ENCODE measurements at regions not wholly inside any gene's neighbourhood (a gene's known extent, or its start where the extent isn't known, plus 50 kb on each side); places are given as distances from the start of the nearest gene placed in this dataset.

DNA sequence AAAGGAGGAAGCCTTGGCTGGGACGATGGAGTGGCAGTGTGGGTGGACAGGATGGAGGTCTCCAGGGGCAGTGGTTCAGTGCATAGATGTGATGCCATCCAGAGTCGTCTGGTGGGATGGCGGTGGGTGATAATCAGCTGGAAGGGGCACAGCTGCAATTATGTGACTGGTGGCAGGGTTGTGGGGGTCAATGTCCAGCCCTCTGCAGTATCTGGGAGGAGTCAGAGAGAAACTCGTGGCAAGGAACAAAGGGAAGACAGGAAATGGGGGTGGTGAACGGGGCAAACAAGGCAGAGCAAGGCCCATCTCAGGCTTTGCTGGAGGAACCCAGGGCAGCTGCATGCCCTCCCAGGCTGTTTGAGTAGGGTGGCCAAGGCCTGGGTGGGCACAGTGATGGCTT lies 118.3 kb upstream of the USP24 start:
- no peaks in the 10 kb centered on the region for H3K79me2 ChIP-seq (ENCODE audit: low read length)
- H3K4me1 ChIP-seq (ENCODE audit: low read length): no peaks in the 10 kb centered on the region
- H3K4me2 ChIP-seq (ENCODE audit: low read length): no peak overlapping the region
- no peak overlapping the region for H3K27ac ChIP-seq (ENCODE audit: low read length)
- H4K20me1 ChIP-seq (ENCODE audit: insufficient read depth, low read length): no peaks in the 10 kb centered on the region
- no peaks in the 10 kb centered on the region for H3K9me3 ChIP-seq (ENCODE audit: insufficient read depth, low read length)
- TF ChIP-seq EZH2phosphoT487 (IDR thresholded peaks at IDR 0.05; ENCODE audit: low read depth): no peak
- TF ChIP-seq, protein P1, sequence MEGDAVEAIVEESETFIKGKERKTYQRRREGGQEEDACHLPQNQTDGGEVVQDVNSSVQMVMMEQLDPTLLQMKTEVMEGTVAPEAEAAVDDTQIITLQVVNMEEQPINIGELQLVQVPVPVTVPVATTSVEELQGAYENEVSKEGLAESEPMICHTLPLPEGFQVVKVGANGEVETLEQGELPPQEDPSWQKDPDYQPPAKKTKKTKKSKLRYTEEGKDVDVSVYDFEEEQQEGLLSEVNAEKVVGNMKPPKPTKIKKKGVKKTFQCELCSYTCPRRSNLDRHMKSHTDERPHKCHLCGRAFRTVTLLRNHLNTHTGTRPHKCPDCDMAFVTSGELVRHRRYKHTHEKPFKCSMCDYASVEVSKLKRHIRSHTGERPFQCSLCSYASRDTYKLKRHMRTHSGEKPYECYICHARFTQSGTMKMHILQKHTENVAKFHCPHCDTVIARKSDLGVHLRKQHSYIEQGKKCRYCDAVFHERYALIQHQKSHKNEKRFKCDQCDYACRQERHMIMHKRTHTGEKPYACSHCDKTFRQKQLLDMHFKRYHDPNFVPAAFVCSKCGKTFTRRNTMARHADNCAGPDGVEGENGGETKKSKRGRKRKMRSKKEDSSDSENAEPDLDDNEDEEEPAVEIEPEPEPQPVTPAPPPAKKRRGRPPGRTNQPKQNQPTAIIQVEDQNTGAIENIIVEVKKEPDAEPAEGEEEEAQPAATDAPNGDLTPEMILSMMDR (IDR thresholded peaks at IDR 0.05; ENCODE audit: low read depth, low read length): no peak
- no peak overlapping the region for H2AFZ ChIP-seq (ENCODE audit: low read depth, low read length)
- H3K9ac ChIP-seq (ENCODE audit: low read length): no peak overlapping the region
- no peaks in the 10 kb centered on the region for H3K36me3 ChIP-seq (replicated peaks; ENCODE audit: low read depth, low read length)
- no peak overlapping the region for H3K4me3 ChIP-seq (ENCODE audit: low read length)
- no peaks in the 10 kb centered on the region for H3K27me3 ChIP-seq (ENCODE audit: low read depth, low read length)

DNA sequence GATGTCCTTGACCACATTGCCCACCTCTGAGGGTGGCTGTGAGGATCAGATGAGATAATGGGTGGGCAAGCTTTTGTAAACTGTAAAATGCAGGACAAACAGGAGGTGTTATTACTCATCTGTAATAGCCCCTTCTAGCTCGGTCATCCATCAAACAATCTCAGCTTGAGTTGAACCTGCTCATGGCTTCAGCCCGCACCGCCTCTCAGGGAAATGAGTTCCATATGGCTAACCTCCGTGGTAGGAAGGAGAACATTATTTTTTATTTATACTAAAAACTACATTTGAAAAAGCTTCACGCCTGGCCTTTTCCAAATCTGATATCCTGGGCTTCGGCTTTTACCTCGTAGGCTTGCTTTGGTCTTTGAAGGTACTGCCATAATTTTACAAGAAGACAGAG lies 116.2 kb upstream of the USP24 start:
- TF ChIP-seq, protein P1 (IDR thresholded peaks at IDR 0.05; ENCODE audit: low read depth, low read length): no peak
- TF ChIP-seq EZH2phosphoT487 (IDR thresholded peaks at IDR 0.05; ENCODE audit: low read depth): no peak
- Histone ChIP-seq H3K4me3 (ENCODE audit: low read length) (no peak overlapping the region), H3K9me3 (ENCODE audit: insufficient read depth, low read length) (no peaks in the 10 kb centered on the region), H3K27me3 (ENCODE audit: low read depth, low read length) (peaks cover 6% of the 10 kb centered on the region; the same call in 1 of the 2 replicates), H4K20me1 (ENCODE audit: insufficient read depth, low read length) (no peaks in the 10 kb centered on the region), H3K4me1 (ENCODE audit: low read length) (no peaks in the 10 kb centered on the region), H3K4me2 (ENCODE audit: low read length) (no peak overlapping the region), H3K79me2 (ENCODE audit: low read length) (no peaks in the 10 kb centered on the region), H3K36me3 (replicated peaks; ENCODE audit: low read depth, low read length) (no peaks in the 10 kb centered on the region), H3K27ac (ENCODE audit: low read length) (no peak overlapping the region), H3K9ac (ENCODE audit: low read length) (no peak overlapping the region), H2AFZ (ENCODE audit: low read depth, low read length) (no peak overlapping the region)

DNA sequence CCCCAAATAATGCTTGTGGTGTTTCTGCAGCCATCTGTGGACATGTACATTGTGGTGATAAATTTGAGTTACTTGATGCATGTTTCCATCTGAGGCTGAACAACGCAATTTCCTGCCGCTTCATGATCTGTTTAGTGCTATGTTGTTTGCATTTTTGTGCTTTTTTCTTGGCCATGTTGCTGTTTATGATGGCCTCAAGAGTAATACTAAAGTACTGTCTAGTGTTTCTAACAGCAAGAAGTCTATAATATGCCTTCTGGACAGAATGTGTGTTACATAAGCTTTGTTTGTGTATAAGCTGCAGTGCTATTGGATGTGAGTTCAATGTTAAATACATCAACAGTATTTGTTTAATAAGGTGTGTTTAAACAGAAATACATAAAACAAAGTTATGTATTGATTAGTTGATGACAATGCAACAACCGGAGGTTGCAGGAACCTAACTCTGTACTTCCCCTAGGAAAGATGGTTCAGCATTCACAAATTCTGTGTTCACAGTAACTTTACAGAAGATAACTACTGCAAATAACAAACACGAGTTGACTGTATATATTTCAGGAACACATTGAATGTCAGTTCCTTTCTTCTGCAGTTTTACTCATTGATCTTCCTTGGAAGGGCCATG lies 114.8 kb upstream of the USP24 start:
- H3K79me2 ChIP-seq (ENCODE audit: low read length): no peaks in the 10 kb centered on the region
- no peaks in the 10 kb centered on the region for H3K9me3 ChIP-seq (ENCODE audit: insufficient read depth, low read length)
- peaks cover 7% of the 10 kb centered on the region; the same call in 1 of the 2 replicates for H3K27me3 ChIP-seq (ENCODE audit: low read depth, low read length)
- H2AFZ ChIP-seq (ENCODE audit: low read depth, low read length): no peak overlapping the region
- H3K36me3 ChIP-seq (replicated peaks; ENCODE audit: low read depth, low read length): no peaks in the 10 kb centered on the region
- H3K4me3 ChIP-seq (ENCODE audit: low read length): no peak overlapping the region
- no peaks in the 10 kb centered on the region for H4K20me1 ChIP-seq (ENCODE audit: insufficient read depth, low read length)
- H3K27ac ChIP-seq (ENCODE audit: low read length): no peak overlapping the region
- H3K4me1 ChIP-seq (ENCODE audit: low read length): no peaks in the 10 kb centered on the region
- no peak for TF ChIP-seq EZH2phosphoT487 (IDR thresholded peaks at IDR 0.05; ENCODE audit: low read depth)
- TF ChIP-seq, protein P1 (IDR thresholded peaks at IDR 0.05; ENCODE audit: low read depth, low read length): no peak
- no peak overlapping the region for H3K4me2 ChIP-seq (ENCODE audit: low read length)
- H3K9ac ChIP-seq (ENCODE audit: low read length): no peak overlapping the region

DNA sequence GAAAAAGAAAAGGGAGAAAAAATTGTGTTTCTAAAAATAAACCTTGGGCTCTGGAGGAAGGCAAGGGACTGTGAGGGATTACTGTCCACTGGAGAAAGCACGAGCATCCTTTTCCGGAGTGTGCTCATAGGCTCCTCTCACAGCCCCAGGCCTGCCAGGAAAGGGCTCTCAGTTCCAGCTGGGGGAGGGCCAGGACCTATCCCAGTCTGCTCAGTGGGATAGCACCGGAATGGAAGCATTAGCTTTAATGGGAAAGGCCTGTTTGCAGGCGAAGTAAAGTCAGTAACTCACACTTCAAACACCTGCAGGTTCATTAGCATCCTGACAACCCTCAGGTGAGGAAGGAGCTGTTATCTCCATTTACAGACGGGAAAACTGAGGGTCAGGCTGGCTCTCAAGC lies 113.9 kb upstream of the USP24 start:
- no peak overlapping the region for H3K27ac ChIP-seq (ENCODE audit: low read length)
- no peak overlapping the region for H3K4me3 ChIP-seq (ENCODE audit: low read length)
- H4K20me1 ChIP-seq (ENCODE audit: insufficient read depth, low read length): no peaks in the 10 kb centered on the region
- peaks cover 7% of the 10 kb centered on the region; the same call in 1 of the 2 replicates for H3K27me3 ChIP-seq (ENCODE audit: low read depth, low read length)
- H3K36me3 ChIP-seq (replicated peaks; ENCODE audit: low read depth, low read length): no peaks in the 10 kb centered on the region
- H2AFZ ChIP-seq (ENCODE audit: low read depth, low read length): no peak overlapping the region
- TF ChIP-seq EZH2phosphoT487 (IDR thresholded peaks at IDR 0.05; ENCODE audit: low read depth): no peak
- TF ChIP-seq, protein P1 (IDR thresholded peaks at IDR 0.05; ENCODE audit: low read depth, low read length): no peak
- no peaks in the 10 kb centered on the region for H3K9me3 ChIP-seq (ENCODE audit: insufficient read depth, low read length)
- H3K4me2 ChIP-seq (ENCODE audit: low read length): no peak overlapping the region
- H3K9ac ChIP-seq (ENCODE audit: low read length): no peak overlapping the region
- H3K79me2 ChIP-seq (ENCODE audit: low read length): no peaks in the 10 kb centered on the region
- H3K4me1 ChIP-seq (ENCODE audit: low read length): no peaks in the 10 kb centered on the region

All from OCI-LY3 (cell line).